ENCODE measurements at regions not wholly inside any gene's neighbourhood (a gene's known extent, or its start where the extent isn't known, plus 50 kb on each side); places are given as distances from the start of the nearest gene placed in this dataset.

DNA sequence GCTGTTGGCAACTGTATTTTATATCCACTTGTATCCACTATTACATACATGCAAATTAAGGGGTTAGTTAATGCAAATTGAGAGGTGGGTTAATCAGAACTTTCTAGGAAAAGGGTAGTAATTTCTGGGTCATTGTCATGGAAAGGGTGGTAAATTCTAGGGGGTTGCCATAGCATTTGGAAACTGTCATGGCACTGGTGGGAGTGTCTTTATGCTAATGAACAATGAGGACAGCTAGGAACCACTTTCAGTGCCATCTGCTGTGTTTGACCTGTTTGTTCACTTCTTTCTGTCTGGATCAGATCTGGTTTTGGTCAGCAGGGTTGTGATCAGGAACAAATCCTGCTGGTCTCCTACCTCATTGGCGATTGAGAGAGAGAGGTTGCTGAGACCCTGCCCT is 283.3 kb upstream of the PRKCQ start:
- ChIA-PET POLR2A (no interaction called here), CTCF (no interaction called here)
- DNase-seq (ENCODE audit: low read depth, low spot score) = no peak
- no peak for TF ChIP-seq CTCF (IDR thresholded peaks at IDR 0.05; ENCODE audit: insufficient read depth, low read length, missing control alignments)
- H3K4me3 ChIP-seq (ENCODE audit: low read depth, low read length) = no peak overlapping the region

DNA sequence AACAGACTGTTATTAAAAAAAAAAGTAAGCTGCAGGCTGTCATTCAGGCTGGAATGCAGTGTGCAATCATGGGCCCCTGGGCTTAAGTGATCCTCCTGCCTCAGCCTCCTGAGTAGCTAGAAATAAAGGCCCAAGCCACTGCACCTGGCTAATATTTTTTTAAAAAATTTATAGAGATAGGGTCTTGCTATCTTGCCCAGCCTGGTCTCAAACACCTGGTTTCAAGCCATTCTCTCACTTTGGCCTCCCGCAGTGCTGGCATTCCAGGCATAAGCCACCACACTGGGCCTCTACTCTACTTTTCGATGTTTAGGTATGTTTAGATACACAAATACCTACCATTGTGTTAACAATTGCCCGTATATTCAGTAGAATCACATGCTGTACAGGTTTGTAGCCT is 270.4 kb upstream of the PRKCQ start:
- no peak overlapping the region for H3K4me3 ChIP-seq (ENCODE audit: low read depth, low read length)
- ChIA-PET POLR2A (no interaction called here), CTCF (no interaction called here)
- TF ChIP-seq CTCF (IDR thresholded peaks at IDR 0.05; ENCODE audit: insufficient read depth, low read length, missing control alignments) = no peak
- DNase-seq (ENCODE audit: low read depth, low spot score) = no peak

DNA sequence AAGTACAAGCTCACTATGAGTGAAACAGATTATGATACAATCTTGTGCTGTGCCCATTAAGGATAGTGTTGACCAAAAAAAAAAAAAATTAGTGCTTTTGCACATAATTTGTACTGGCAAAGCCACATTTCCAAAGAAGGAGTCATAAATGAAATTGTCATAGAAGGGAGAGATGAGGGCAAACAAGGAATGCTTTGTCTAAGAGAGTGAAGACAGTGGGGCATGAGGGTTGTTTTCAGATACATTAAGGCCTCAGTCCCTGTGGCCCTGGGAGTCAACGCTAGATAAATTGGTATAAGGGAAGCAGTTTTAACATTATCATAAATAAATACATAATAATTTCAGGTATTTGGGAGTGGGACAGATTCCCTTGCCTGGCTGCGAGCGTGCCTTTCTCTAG is 267.5 kb upstream of the PRKCQ start:
- ChIA-PET POLR2A (no interaction called here), CTCF (interaction anchor here (0.9 kb wide), 1 partner anchor 126 kb away, joined by 3 read pairs; no protein-coding TSS in a partner anchor)
- no peak for DNase-seq (ENCODE audit: low read depth, low spot score)
- no peak overlapping the region for H3K4me3 ChIP-seq (ENCODE audit: low read depth, low read length)
- TF ChIP-seq CTCF (IDR thresholded peaks at IDR 0.05; ENCODE audit: insufficient read depth, low read length, missing control alignments) = no peak

DNA sequence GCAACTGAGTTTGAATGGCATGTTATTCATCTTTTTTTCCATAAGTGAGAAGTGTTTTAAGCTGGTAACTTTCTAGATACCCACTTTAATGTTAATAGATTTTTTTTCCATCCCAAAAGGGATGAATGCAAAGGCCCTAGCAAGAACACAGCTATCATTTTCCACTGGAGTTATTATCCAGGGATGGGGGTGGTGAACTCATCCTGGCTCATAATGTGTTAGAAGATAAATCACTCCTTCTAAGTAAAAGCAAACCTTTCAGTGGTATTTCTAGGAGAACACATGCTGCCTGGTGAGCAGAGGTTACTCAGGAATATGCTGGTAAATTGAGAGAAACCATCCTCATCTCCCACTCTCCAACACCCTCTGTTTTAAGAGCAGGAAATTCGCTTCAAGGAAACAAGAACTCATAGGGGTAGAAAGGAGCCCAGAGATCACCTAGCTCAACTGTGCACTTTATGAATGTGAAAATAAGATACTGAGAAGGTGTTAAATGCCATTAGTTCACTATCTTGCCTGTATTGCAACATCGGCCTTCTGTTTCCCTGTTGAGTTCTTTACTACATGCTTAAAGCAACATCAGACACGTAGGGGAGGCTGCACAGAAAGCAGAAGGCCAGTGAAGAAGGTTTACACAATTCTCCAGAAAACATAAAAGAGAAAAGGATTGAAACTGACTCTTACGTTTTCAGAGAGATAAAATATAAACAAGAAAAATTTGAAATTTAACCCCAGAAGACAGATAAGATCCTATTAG is 264.0 kb upstream of the PRKCQ start:
- H3K4me3 ChIP-seq (ENCODE audit: low read depth, low read length) = no peak overlapping the region
- no peak for TF ChIP-seq CTCF (IDR thresholded peaks at IDR 0.05; ENCODE audit: insufficient read depth, low read length, missing control alignments)
- ChIA-PET POLR2A (no interaction called here), CTCF (interaction anchor here (1.2 kb wide), 1 partner anchor 57 kb away, joined by 3 read pairs; no protein-coding TSS in a partner anchor)
- no peak for DNase-seq (ENCODE audit: low read depth, low spot score)

DNA sequence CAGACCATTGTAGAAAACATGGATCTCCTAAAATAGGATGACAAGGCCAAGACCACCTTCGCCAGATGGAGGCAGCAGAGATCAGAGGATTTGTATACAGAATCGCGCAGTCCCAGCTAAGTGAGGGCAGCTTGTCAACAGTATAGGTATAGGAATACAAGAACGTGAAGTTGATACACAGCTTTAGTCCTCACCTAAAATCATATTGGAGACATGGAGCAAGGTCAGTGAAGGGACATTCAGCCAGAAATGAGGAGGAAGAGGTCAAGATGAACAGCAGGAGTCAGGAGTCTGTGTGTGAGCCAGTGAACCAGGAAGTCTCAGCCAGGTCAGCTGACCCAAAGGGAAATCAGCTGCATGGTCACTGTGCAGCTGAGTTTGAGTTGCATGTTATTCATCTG is 263.4 kb upstream of the PRKCQ start:
- no peak overlapping the region for H3K4me3 ChIP-seq (ENCODE audit: low read depth, low read length)
- ChIA-PET CTCF (interaction anchor here (1.2 kb wide), 1 partner anchor 56 kb away, joined by 3 read pairs; no protein-coding TSS in a partner anchor), POLR2A (no interaction called here)
- TF ChIP-seq CTCF (IDR thresholded peaks at IDR 0.05; ENCODE audit: insufficient read depth, low read length, missing control alignments) = no peak
- no peak for DNase-seq (ENCODE audit: low read depth, low spot score)

DNA sequence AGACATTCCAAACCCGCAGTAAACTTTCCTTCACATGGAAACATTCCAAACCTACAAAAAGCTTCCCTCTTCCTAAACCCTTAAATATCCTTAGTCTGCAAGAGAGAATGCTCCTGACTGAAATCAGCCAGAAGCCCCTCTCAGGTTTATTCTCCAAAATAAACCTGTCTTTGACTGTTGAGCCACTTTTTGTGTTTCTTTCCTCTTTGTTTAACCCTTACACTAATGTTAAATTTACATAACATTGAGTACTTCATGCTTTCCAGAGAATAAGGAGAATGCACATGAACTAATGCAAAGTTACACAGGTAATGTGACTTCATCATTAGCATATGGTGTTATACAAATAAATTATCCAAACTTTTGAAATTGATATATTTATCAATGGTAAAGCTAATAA is 262.6 kb upstream of the PRKCQ start:
- DNase-seq (ENCODE audit: low read depth, low spot score) = no peak
- H3K4me3 ChIP-seq (ENCODE audit: low read depth, low read length) = no peak overlapping the region
- ChIA-PET CTCF (no interaction called here), POLR2A (no interaction called here)
- no peak for TF ChIP-seq CTCF (IDR thresholded peaks at IDR 0.05; ENCODE audit: insufficient read depth, low read length, missing control alignments)
